B cell (primary cell): ENCODE measurements at regions not wholly inside any gene's neighbourhood (a gene's known extent, or its start where the extent isn't known, plus 50 kb on each side); places are given as distances from the start of the nearest gene placed in this dataset.

Source experiments
- ATAC-seq: fragments of 200-7000 bp; cut with Tn5 transposase; one replicate; pipeline ENCODE4 v1.10.0; 2021; ENCODE audit warnings: low read depth, mild to moderate bottlenecking, moderate number of reproducible peaks, moderate library complexity
- CTCF ChIA-PET: fragments of 350-600 bp; sonication (Branson Sonifier 250); formaldehyde crosslinking; loops from one replicate; lab custom pipeline; 2021; ENCODE audit warnings: antibody characterized with exemption, inconsistent platforms; lab: Charles Lee
- POLR2A ChIA-PET: fragments of 350-600 bp; sonication (Branson Sonifier 250); formaldehyde crosslinking; loops from one replicate; lab custom pipeline; 2021; ENCODE audit warnings: antibody characterized with exemption; lab: Charles Lee
- DNase-seq: peaks from one replicate; pipeline ENCODE4 v3.0.0; 2013
- H2AFZ ChIP-seq: 2 replicates; pipeline ENCODE4 v1.6.1; 2012; ENCODE audit warnings: mild to moderate bottlenecking, low read depth, low read length; ENCODE audit not compliant: insufficient read depth, poor library complexity, severe bottlenecking
- H3K27ac ChIP-seq, 2 donors: 1 replicate in 1 of 2; 2 replicates in 1 of 2; pipeline ENCODE4 v1.5.1; 2012 to 2013; ENCODE audit warnings: low read length in 2 of 2, mild to moderate bottlenecking in 2 of 2, moderate library complexity in 1 of 2
- H3K27me3 ChIP-seq, 4 experiments: fragments of 200-600 bp in 1 of 4; sonication (generic) in 1 of 4; replicated peaks in 1 of 4; 1 replicate in 2 of 4; 2 replicates in 2 of 4; pipeline versions ENCODE4 v1.6.1 to v1.7.0; 2013 to 2016; ENCODE audit warnings: low read length in 3 of 4, mild to moderate bottlenecking in 2 of 4, mixed read lengths in 1 of 4, moderate library complexity in 1 of 4; ENCODE audit not compliant: insufficient read depth in 4 of 4, control insufficient read depth in 3 of 4; ENCODE audit errors: control extremely low read depth in 1 of 4
- H3K36me3 ChIP-seq, 2 experiments: replicated peaks in 1 of 2; 1 replicate in 1 of 2; 2 replicates in 1 of 2; pipeline versions ENCODE4 v1.6.1 to v1.7.1; 2013; ENCODE audit warnings: low read length in 1 of 2; ENCODE audit not compliant: insufficient read depth in 2 of 2, control insufficient read depth in 1 of 2; ENCODE audit errors: control extremely low read depth in 1 of 2, extremely low read depth in 1 of 2
- H3K4me1 ChIP-seq, 2 donors: fragments of 200-600 bp in 1 of 2; sonication (generic) in 1 of 2; 1 replicate in 1 of 2; 2 replicates in 1 of 2; pipeline versions ENCODE4 v1.5.1 to v1.6.1; 2013 to 2017; ENCODE audit warnings: low read length in 2 of 2; ENCODE audit not compliant: control insufficient read depth in 2 of 2, insufficient read depth in 2 of 2
- H3K4me2 ChIP-seq: replicated peaks from 2 replicates; pipeline ENCODE3; 2012; ENCODE audit warnings: mild to moderate bottlenecking, low read depth, low read length; ENCODE audit not compliant: poor library complexity, severe bottlenecking
- H3K4me3 ChIP-seq, 5 experiments: fragments of 200-600 bp in 1 of 5; sonication (generic) in 1 of 5; 1 replicate in 3 of 5; 2 replicates in 2 of 5; pipeline versions ENCODE4 v1.5.1 to v1.7.0; 2011 to 2016; ENCODE audit warnings: low read length in 4 of 5, mild to moderate bottlenecking in 4 of 5, low read depth in 2 of 5, control low read depth in 1 of 5, moderate library complexity in 1 of 5; ENCODE audit not compliant: insufficient read depth in 1 of 5; ENCODE audit errors: control extremely low read depth in 1 of 5, extremely low read depth in 1 of 5
- H3K79me2 ChIP-seq: fragments of 200-600 bp; sonication (generic); one replicate; pipeline ENCODE4 v1.6.0; 2016; ENCODE audit warnings: low read length; ENCODE audit not compliant: control insufficient read depth, insufficient read depth
- H3K9ac ChIP-seq: fragments of 200-600 bp; sonication (generic); 2 replicates; pipeline ENCODE4 v1.6.1; 2017; ENCODE audit warnings: mild to moderate bottlenecking, low read length, moderate library complexity
- H3K9me3 ChIP-seq, 3 donors: one replicate each; pipeline versions ENCODE4 v1.6.1 to v1.7.1; 2013; ENCODE audit warnings: low read length in 2 of 3; ENCODE audit not compliant: control insufficient read depth in 2 of 3, insufficient read depth in 1 of 3; ENCODE audit errors: control extremely low read depth in 1 of 3
- H4K20me1 ChIP-seq: 2 replicates; pipeline ENCODE4 v1.6.0; 2012; ENCODE audit warnings: mild to moderate bottlenecking, low read length; ENCODE audit not compliant: insufficient read depth, control insufficient read depth, poor library complexity, severe bottlenecking
- H3K27ac Mint-ChIP-seq: one replicate; pipeline ENCODE4 v1.8.0; 2021; ENCODE audit warnings: mixed read lengths
- H3K27me3 Mint-ChIP-seq: one replicate; pipeline ENCODE4 v1.8.0; 2021; ENCODE audit warnings: mixed read lengths
- H3K4me1 Mint-ChIP-seq: one replicate; pipeline ENCODE4 v1.8.0; 2021; ENCODE audit warnings: mixed read lengths
- H3K4me3 Mint-ChIP-seq: one replicate; pipeline ENCODE4 v1.8.0; 2021; ENCODE audit warnings: mixed read lengths
- H3K9me3 Mint-ChIP-seq: one replicate; pipeline ENCODE4 v1.8.0; 2022; ENCODE audit warnings: mixed read lengths; ENCODE audit not compliant: insufficient read depth
- EZH2 ChIP-seq: IDR thresholded peaks from 2 replicates; pipeline ENCODE4 v1.6.1; 2012; ENCODE audit warnings: borderline replicate concordance, low read depth, mild to moderate bottlenecking, moderate library complexity, low read length; ENCODE audit not compliant: insufficient read depth, poor library complexity, severe bottlenecking
- WGBS: methylation state at CpG from one replicate; pipeline ENCODE4 v1.1.5; 2013; ENCODE audit warnings: missing lambda C conversion rate; ENCODE audit not compliant: insufficient coverage; 5-methylcytosine and 5-hydroxymethylcytosine counted together
- intact Hi-C: fragments of 100-400 bp; cut with micrococcal nuclease; formaldehyde crosslinking; loops from one replicate; pipeline ENCODE4 v1.10.0; 2022
- TF ChIP-seq, protein P1 (sequence below): fragments of 200-600 bp; IDR thresholded peaks from one replicate; pipeline ENCODE4 v1.8.0; 2022; ENCODE audit warnings: antibody characterized with exemption, mild to moderate bottlenecking

DNA sequence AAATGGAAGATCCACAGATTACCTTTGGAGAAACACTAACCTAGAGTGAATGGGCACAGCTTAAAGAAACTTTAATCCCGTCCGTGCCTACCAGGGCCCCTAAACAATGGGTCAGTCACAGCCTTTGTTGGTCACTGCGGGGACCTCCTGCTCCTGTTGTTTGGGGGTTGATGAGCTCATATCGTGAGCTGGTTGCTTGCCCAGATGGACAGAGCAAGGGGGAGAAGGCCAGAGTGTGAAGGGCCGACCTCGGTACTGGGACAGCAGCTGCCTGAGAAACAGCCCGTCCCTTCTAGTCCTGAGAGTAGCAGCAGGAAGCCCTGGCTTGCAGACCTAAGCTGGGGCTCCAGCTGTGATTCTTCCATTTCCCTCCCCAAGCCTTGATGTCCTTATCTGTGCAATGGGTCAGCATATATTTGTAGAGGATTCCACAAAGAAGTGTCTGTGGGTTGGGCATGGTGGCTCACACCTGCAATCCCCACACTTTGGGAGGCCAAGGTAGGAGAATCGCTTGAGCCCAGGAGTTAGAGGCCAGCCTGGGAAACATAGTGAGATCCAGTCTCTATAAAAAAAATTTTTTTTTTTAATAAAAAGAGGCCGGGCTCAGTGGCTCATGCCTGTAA, 69.6 kb upstream of the SLC34A2 start:
- no peak for TF ChIP-seq EZH2
- CTCF ChIA-PET: interaction anchor here (1.0 kb wide), 1 partner anchor 10 kb away, joined by 3 read pairs; no protein-coding TSS in a partner anchor
- intact Hi-C loops: no loop called here
- H3K4me1 ChIP-seq: no peaks in the 10 kb centered on the region
- no peaks in the 10 kb centered on the region for H3K9me3 ChIP-seq
- no peaks in the 10 kb centered on the region for H3K4me1 Mint-ChIP-seq
- no peak overlapping the region for H3K4me3 Mint-ChIP-seq
- H2AFZ ChIP-seq: no peak overlapping the region
- no peaks in the 10 kb centered on the region for H3K27me3 Mint-ChIP-seq
- no peak overlapping the region for H3K4me3 ChIP-seq
- no peak overlapping the region for H3K27ac Mint-ChIP-seq
- ATAC-seq (no peak), DNase-seq (no peak)
- H3K36me3 ChIP-seq: no peaks in the 10 kb centered on the region
- H3K27me3 ChIP-seq: no peaks in the 10 kb centered on the region
- no peaks in the 10 kb centered on the region for H3K9me3 Mint-ChIP-seq
- no peaks in the 10 kb centered on the region for H3K79me2 ChIP-seq
- 91% methylated on average over 7 of the region's 9 CpGs for WGBS
- POLR2A ChIA-PET: no interaction called here
- H3K9ac ChIP-seq: no peak overlapping the region
- H4K20me1 ChIP-seq: no peaks in the 10 kb centered on the region
- H3K27ac ChIP-seq: no peak overlapping the region
- H3K4me2 ChIP-seq: no peak overlapping the region

GRCh38 chr4:25588206-25588605, 67.4 kb upstream of the SLC34A2 start:
- intact Hi-C loops: no loop called here
- ChIA-PET POLR2A (no interaction called here), CTCF (no interaction called here)
- DNase-seq (no peak), ATAC-seq (no peak)
- Histone ChIP-seq H3K36me3 (no peaks in the 10 kb centered on the region), H3K27ac (no peak overlapping the region), H3K79me2 (no peaks in the 10 kb centered on the region), H3K9ac (no peak overlapping the region), H3K27me3 (no peaks in the 10 kb centered on the region), H3K4me3 (no peak overlapping the region), H2AFZ (no peak overlapping the region), H3K4me1 (no peaks in the 10 kb centered on the region), H4K20me1 (no peaks in the 10 kb centered on the region), H3K9me3 (no peaks in the 10 kb centered on the region), H3K4me2 (no peak overlapping the region)
- WGBS: 90% methylated on average over 4 of the region's 7 CpGs
- Mint-ChIP-seq H3K4me3 (no peak overlapping the region), H3K27me3 (no peaks in the 10 kb centered on the region), H3K4me1 (no peaks in the 10 kb centered on the region), H3K27ac (no peak overlapping the region), H3K9me3 (no peaks in the 10 kb centered on the region)
- TF ChIP-seq EZH2: no peak
- TF ChIP-seq, protein P1, sequence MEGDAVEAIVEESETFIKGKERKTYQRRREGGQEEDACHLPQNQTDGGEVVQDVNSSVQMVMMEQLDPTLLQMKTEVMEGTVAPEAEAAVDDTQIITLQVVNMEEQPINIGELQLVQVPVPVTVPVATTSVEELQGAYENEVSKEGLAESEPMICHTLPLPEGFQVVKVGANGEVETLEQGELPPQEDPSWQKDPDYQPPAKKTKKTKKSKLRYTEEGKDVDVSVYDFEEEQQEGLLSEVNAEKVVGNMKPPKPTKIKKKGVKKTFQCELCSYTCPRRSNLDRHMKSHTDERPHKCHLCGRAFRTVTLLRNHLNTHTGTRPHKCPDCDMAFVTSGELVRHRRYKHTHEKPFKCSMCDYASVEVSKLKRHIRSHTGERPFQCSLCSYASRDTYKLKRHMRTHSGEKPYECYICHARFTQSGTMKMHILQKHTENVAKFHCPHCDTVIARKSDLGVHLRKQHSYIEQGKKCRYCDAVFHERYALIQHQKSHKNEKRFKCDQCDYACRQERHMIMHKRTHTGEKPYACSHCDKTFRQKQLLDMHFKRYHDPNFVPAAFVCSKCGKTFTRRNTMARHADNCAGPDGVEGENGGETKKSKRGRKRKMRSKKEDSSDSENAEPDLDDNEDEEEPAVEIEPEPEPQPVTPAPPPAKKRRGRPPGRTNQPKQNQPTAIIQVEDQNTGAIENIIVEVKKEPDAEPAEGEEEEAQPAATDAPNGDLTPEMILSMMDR: no peak
